H9 (cell line): ENCODE measurements at regions not wholly inside any gene's neighbourhood (a gene's known extent, or its start where the extent isn't known, plus 50 kb on each side); places are given as distances from the start of the nearest gene placed in this dataset.

Experiments
- DNase-seq: peaks from one replicate; pipeline ENCODE4 v3.0.0-alpha.2; 2017
- H2AFZ ChIP-seq: one replicate; pipeline ENCODE4 v1.6.1; 2013; ENCODE audit warnings: mild to moderate bottlenecking, low read length, control low read depth, moderate library complexity
- H2AK5ac ChIP-seq: 2 replicates; pipeline ENCODE4 v1.6.1; 2013; ENCODE audit warnings: low read length, control low read depth, mixed read lengths; ENCODE audit not compliant: insufficient read length
- H2BK120ac ChIP-seq: one replicate; pipeline ENCODE4 v1.6.1; 2013; ENCODE audit warnings: low read depth, mild to moderate bottlenecking, low read length, control low read depth, inconsistent platforms; ENCODE audit not compliant: poor library complexity, severe bottlenecking
- H2BK12ac ChIP-seq: 2 replicates; pipeline ENCODE4 v1.6.1; 2013; ENCODE audit warnings: low read length, control low read depth, mixed read lengths, low read depth; ENCODE audit not compliant: insufficient read length
- H2BK15ac ChIP-seq: 2 replicates; pipeline ENCODE4 v1.6.1; 2013; ENCODE audit warnings: low read depth, low read length, control low read depth
- H2BK20ac ChIP-seq: one replicate; pipeline ENCODE4 v1.6.1; 2013; ENCODE audit warnings: low read depth, mild to moderate bottlenecking, low read length, control low read depth, inconsistent platforms; ENCODE audit not compliant: poor library complexity, severe bottlenecking
- H2BK5ac ChIP-seq: 2 replicates; pipeline ENCODE4 v1.6.1; 2013; ENCODE audit warnings: low read length, control low read depth, mixed read lengths; ENCODE audit not compliant: insufficient read length
- H3K14ac ChIP-seq: 2 replicates; pipeline ENCODE4 v1.6.1; 2013; ENCODE audit warnings: low read length, control low read depth; ENCODE audit not compliant: insufficient read depth
- H3K18ac ChIP-seq: 2 replicates; pipeline ENCODE4 v1.6.1; 2013; ENCODE audit warnings: low read depth, mild to moderate bottlenecking, mixed read lengths, low read length, control low read depth; ENCODE audit not compliant: insufficient read length
- H3K23ac ChIP-seq: 2 replicates; pipeline ENCODE4 v1.6.1; 2013; ENCODE audit warnings: low read length, control low read depth, mixed read lengths, low read depth; ENCODE audit not compliant: insufficient read length
- H3K23me2 ChIP-seq: 2 replicates; pipeline ENCODE4 v1.6.1; 2013; ENCODE audit warnings: low read depth, mild to moderate bottlenecking, mixed read lengths, low read length, control low read depth; ENCODE audit not compliant: insufficient read length, poor library complexity, severe bottlenecking
- H3K27ac ChIP-seq: 2 replicates; pipeline ENCODE4 v1.5.1; 2013; ENCODE audit warnings: low read length, control low read depth, mixed read lengths, low read depth; ENCODE audit not compliant: insufficient read length
- H3K27me3 ChIP-seq: 2 replicates; pipeline ENCODE4 v1.6.1; 2013; ENCODE audit warnings: low read length, control low read depth, inconsistent platforms; ENCODE audit not compliant: insufficient read depth
- H3K4ac ChIP-seq: 2 replicates; pipeline ENCODE4 v1.6.1; 2013; ENCODE audit warnings: low read depth, mild to moderate bottlenecking, control low read depth, inconsistent platforms, low read length, moderate library complexity
- H3K4me1 ChIP-seq: 2 replicates; pipeline ENCODE4 v1.6.1; 2013; ENCODE audit warnings: low read length, control low read depth, inconsistent platforms; ENCODE audit not compliant: insufficient read depth
- H3K4me2 ChIP-seq: 2 replicates; pipeline ENCODE4 v1.6.1; 2013; ENCODE audit warnings: low read length, control low read depth, mixed read lengths; ENCODE audit not compliant: insufficient read length, insufficient read depth
- H3K56ac ChIP-seq: 2 replicates; pipeline ENCODE4 v1.6.1; 2013; ENCODE audit warnings: low read depth, mild to moderate bottlenecking, mixed read lengths, low read length, control low read depth; ENCODE audit not compliant: insufficient read length
- H3K79me1 ChIP-seq: 2 replicates; pipeline ENCODE4 v1.6.1; 2013; ENCODE audit warnings: low read depth, mild to moderate bottlenecking, moderate library complexity, low read length, control low read depth, inconsistent platforms; ENCODE audit not compliant: insufficient read depth, poor library complexity, severe bottlenecking
- H3K79me2 ChIP-seq: 2 replicates; pipeline ENCODE4 v1.6.1; 2013; ENCODE audit warnings: low read length, control low read depth, inconsistent platforms; ENCODE audit not compliant: insufficient read depth
- H3K9ac ChIP-seq: 2 replicates; pipeline ENCODE4 v1.6.1; 2013; ENCODE audit warnings: low read length, control low read depth, mixed read lengths; ENCODE audit not compliant: insufficient read length; ENCODE audit errors: extremely low read depth
- H3K9me3 ChIP-seq: one replicate; pipeline ENCODE4 v1.6.1; 2013; ENCODE audit warnings: low read depth, low read length, inconsistent platforms; ENCODE audit not compliant: control insufficient read depth
- H3T11ph ChIP-seq: one replicate; pipeline ENCODE4 v1.6.1; 2013; ENCODE audit warnings: mild to moderate bottlenecking, low read length, control low read depth, inconsistent platforms
- H4K20me1 ChIP-seq: one replicate; pipeline ENCODE4 v1.6.1; 2013; ENCODE audit not compliant: control insufficient read depth, insufficient read length, insufficient read depth
- H4K5ac ChIP-seq: 2 replicates; pipeline ENCODE4 v1.6.1; 2013; ENCODE audit warnings: low read depth, mild to moderate bottlenecking, mixed read lengths, low read length, control low read depth; ENCODE audit not compliant: insufficient read length
- H4K8ac ChIP-seq: replicated peaks from 2 replicates; pipeline ENCODE4 v1.6.1; 2013; ENCODE audit warnings: low read length, control low read depth, mixed read lengths, low read depth; ENCODE audit not compliant: insufficient read length
- H4K91ac ChIP-seq: 2 replicates; pipeline ENCODE4 v1.6.1; 2013; ENCODE audit warnings: low read depth, mild to moderate bottlenecking, moderate library complexity, mixed read lengths, low read length, control low read depth; ENCODE audit not compliant: insufficient read length
- H3K27ac Mint-ChIP-seq, 3 experiments: 2 replicates in 2 of 3; 3 replicates in 1 of 3; pipeline ENCODE4 v1.8.0; 2020 to 2021; ENCODE audit warnings: mixed read lengths in 3 of 3, mild to moderate bottlenecking in 1 of 3, moderate library complexity in 1 of 3
- H3K27me3 Mint-ChIP-seq: 2 replicates; pipeline ENCODE4 v1.8.0; 2021; ENCODE audit warnings: low read depth, mild to moderate bottlenecking, moderate library complexity, mixed read lengths
- H3K36me3 Mint-ChIP-seq, 3 experiments: 2 replicates in 2 of 3; 3 replicates in 1 of 3; pipeline ENCODE4 v1.8.0; 2020 to 2021; ENCODE audit warnings: low read depth in 3 of 3, mixed read lengths in 3 of 3; ENCODE audit not compliant: insufficient read depth in 1 of 3
- H3K4me1 Mint-ChIP-seq, 2 experiments: 2 replicates each; pipeline ENCODE4 v1.8.0; 2020; ENCODE audit warnings: mixed read lengths in 2 of 2
- H3K4me3 Mint-ChIP-seq, 2 experiments: 2 replicates in 1 of 2; 3 replicates in 1 of 2; pipeline ENCODE4 v1.8.0; 2020 to 2021; ENCODE audit warnings: mild to moderate bottlenecking in 2 of 2, mixed read lengths in 2 of 2, moderate library complexity in 1 of 2
- H3K9me3 Mint-ChIP-seq, 2 experiments: 2 replicates in 1 of 2; 3 replicates in 1 of 2; pipeline ENCODE4 v1.8.0; 2020; ENCODE audit warnings: mild to moderate bottlenecking in 2 of 2, mixed read lengths in 2 of 2, moderate library complexity in 1 of 2
- WGBS: extraction: QIAGEN DNeasy Blood & Tissue Kit; methylation state at CpG from one replicate; pipeline ENCODE4 v1.1.7; 2013; ENCODE audit warnings: missing lambda C conversion rate, low lambda C conversion rate, mixed read lengths; ENCODE audit not compliant: insufficient read length; ENCODE audit errors: extremely low coverage; 5-methylcytosine and 5-hydroxymethylcytosine counted together
- TF ChIP-seq, protein P1 (sequence below): fragments of 200-600 bp; sonication (generic); conservative IDR thresholded peaks from 3 replicates; pipeline ENCODE4 v1.8.0; 2021; ENCODE audit warnings: antibody characterized with exemption, mild to moderate bottlenecking

DNA sequence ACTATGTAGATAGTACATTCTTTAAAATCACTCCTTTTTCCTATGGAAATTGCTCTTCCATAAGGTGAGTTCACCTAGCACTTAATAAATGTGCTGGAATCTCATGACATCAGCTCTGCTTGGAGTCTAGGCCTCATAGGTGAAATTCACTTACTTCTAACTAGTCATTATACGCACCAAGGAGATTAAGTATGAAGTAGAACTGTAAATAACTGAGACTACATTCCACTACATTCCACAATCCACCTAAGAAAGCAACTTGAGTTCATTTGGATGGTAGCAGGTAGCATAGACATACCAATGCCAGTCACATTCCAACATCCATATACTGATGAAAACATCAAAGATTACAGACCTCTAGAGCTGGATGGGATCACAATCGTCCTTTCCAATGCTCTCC lies 64.3 kb downstream of the NIBAN1 start:
- no peaks in the 10 kb centered on the region for H3K23me2 ChIP-seq
- no peak overlapping the region for H3K18ac ChIP-seq
- Mint-ChIP-seq H3K9me3 (no peaks in the 10 kb centered on the region), H3K36me3 (peaks cover 0 to 2% (median 0%) of the 10 kb centered on the region in 3 experiments; a peak in 2 of 7 replicates), H3K27ac (no peak overlapping the region), H3K27me3 (no peaks in the 10 kb centered on the region), H3K4me1 (peaks cover 0 to 2% of the 10 kb centered on the region in 2 experiments; a peak in 2 of 4 replicates), H3K4me3 (no peak overlapping the region)
- WGBS: no CpG with 5 or more reads among the region's 2 CpGs
- no peak overlapping the region for H3K23ac ChIP-seq
- no peak overlapping the region for H2BK20ac ChIP-seq
- no peak overlapping the region for H4K5ac ChIP-seq
- no peaks in the 10 kb centered on the region for H3K27me3 ChIP-seq
- no peak overlapping the region for H3K14ac ChIP-seq
- no peaks in the 10 kb centered on the region for H3K4me1 ChIP-seq
- H2BK15ac ChIP-seq: no peak overlapping the region
- no peak overlapping the region for H2BK120ac ChIP-seq
- no peak overlapping the region for H3K4me2 ChIP-seq
- H3K4ac ChIP-seq: no peak overlapping the region
- no peak overlapping the region for H3K27ac ChIP-seq
- no peak for DNase-seq
- H3K56ac ChIP-seq: no peak overlapping the region
- H4K8ac ChIP-seq: no peak overlapping the region
- no peak overlapping the region for H2BK12ac ChIP-seq
- no peak overlapping the region for H2BK5ac ChIP-seq
- H4K91ac ChIP-seq: no peak overlapping the region
- no peaks in the 10 kb centered on the region for H4K20me1 ChIP-seq
- TF ChIP-seq, protein P1, sequence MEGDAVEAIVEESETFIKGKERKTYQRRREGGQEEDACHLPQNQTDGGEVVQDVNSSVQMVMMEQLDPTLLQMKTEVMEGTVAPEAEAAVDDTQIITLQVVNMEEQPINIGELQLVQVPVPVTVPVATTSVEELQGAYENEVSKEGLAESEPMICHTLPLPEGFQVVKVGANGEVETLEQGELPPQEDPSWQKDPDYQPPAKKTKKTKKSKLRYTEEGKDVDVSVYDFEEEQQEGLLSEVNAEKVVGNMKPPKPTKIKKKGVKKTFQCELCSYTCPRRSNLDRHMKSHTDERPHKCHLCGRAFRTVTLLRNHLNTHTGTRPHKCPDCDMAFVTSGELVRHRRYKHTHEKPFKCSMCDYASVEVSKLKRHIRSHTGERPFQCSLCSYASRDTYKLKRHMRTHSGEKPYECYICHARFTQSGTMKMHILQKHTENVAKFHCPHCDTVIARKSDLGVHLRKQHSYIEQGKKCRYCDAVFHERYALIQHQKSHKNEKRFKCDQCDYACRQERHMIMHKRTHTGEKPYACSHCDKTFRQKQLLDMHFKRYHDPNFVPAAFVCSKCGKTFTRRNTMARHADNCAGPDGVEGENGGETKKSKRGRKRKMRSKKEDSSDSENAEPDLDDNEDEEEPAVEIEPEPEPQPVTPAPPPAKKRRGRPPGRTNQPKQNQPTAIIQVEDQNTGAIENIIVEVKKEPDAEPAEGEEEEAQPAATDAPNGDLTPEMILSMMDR: no peak
- no peaks in the 10 kb centered on the region for H3K79me2 ChIP-seq
- no peak overlapping the region for H2AFZ ChIP-seq
- no peaks in the 10 kb centered on the region for H3K9me3 ChIP-seq
- H2AK5ac ChIP-seq: no peak overlapping the region
- H3K9ac ChIP-seq: no peak overlapping the region
- no peaks in the 10 kb centered on the region for H3K79me1 ChIP-seq
- no peak overlapping the region for H3T11ph ChIP-seq
